ENCODE measurements at regions not wholly inside any gene's neighbourhood (a gene's known extent, or its start where the extent isn't known, plus 50 kb on each side); places are given as distances from the start of the nearest gene placed in this dataset.
"Not testable (repeated sequence)": the region's sequence is repeated elsewhere in the genome, so short reads cannot be mapped to it uniquely, and the experiment has no call there.

DNA sequence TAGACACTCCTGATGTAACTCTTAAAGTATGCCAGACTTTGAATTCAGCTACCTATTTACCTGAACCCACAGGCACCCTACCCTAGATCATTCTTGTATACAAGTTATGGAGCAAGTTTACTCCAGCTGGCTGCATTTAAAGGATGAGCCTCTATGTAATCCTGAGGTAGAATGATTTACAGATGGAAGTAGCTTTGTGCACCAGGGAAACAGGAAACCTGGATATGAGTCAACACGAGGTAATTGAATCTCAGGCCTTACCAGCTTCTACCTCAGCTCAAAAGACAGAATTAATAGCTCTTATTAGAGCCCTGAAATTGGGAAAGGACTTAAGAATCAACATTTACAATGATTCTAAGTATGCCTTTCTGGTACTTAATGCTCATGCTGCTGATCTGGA, 119.8 kb downstream of the AGTR2 start:
- no peak for DNase-seq

DNA sequence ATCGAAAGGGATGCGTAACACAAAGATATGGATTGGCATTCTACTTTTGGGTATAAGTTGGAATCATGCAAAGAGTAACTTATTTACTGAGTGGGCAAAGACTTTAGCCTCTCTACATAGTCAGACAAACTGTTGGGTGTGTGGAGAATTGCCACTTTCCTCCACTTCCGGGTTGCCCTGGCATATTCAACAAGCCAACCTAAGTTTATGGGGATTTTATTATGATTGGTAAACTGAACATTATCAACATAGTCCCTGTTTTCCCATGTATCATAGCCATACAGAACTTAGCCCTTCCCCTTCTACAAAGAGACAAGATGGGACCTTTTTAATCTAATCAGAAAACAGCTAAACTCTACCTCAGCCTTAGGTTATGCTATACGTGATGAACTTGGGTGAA, 121.6 kb downstream of the AGTR2 start:
- DNase-seq, result no peak

DNA sequence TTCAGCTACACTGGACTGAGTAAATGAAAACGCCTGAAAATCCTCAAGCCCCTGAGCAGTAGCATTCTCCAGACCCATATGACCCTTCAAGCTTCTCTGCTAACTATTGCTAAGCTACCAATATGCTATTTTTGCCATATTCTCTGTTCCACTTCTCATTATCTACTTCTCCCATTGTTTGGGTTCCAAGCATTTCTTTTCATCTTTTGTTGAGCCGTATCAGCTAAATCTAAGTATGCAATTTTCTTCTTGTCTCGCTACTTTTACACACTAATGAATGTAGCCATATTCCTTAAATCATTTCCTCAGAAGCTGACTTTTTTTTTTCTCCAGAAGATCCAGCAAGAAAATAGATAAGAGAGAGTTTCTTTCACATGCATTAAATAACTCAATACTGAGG, 128.4 kb downstream of the AGTR2 start:
- no peak for DNase-seq

DNA sequence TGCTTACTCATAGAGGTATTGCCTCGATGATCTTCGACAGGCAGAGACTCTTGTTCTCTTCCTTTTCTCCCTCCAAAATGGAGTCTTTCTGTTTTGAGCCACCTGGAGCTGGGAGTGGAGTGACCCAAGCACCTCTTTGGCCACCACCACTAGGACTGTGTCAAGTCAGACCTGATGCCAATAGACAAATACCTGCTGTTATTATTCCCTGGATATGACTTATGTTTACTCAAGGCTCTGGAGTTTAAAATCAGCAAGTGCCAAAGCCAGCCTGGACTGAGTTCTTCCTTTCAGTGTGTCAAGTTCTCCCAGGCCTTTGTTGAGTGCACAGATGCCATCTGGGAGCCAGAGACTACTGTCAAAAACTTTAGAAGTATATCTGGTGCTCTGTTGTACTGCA, 130.2 kb upstream of the SLC6A14 start:
- DNase-seq, result no peak

DNA sequence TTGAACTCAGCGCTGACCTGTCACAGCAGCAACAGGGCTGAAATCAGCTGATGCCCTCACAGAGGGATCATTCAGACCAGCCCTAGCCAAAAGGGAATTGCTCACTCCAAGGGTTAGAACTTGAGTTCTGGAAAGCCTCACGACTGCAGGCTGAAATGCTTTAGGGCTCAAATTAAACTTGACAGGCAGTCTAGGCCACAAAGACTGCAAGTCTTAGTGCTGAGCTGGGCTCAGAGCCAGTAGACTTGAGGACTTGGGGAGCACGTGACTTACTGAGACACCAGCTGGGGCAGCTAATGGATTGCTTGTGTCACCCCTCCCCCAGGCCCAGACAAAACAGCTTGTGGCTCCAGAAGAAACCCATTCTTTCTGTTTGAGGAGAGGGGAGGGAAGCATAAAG, 119.0 kb upstream of the SLC6A14 start:
- DNase-seq, result peak; percentile 62

DNA sequence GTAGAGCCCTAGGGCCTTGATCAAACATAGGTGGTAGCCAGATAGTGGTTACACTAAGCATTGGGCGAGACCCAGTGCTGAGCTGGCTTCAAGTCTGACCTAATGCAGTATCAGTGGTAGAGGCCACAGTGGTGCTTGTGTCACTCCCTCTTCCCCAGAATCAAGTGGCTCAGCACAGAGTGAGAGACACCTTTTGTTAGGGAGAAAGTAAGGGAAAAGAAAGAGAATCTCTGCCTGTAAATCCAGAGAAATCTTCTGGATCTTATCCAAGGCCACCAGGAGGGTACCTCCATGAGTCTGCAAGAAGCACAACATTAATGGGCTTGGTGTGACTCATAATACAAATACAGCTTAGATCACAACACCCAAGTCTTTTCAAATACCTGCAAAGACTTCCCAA, 117.7 kb upstream of the SLC6A14 start:
- no peak for DNase-seq

DNA sequence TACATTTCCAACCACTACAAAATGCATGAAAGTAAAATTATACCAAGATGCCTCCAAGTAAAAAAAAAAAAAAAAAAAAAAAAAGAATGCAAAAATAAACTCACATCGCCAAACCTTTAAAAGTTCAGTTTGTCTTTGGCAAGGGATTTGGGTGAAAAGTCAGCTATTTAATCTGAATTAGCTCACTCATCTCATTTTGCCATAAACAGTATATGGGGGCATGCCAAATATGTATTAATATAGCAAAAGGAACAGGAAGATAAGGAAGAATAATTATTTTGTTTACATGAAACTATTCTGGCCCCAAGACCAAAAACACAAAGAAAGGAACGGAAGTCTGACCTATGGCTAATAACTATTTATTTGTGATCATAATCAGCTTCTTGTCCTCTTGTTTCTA, 114.7 kb upstream of the SLC6A14 start:
- no peak for DNase-seq

DNA sequence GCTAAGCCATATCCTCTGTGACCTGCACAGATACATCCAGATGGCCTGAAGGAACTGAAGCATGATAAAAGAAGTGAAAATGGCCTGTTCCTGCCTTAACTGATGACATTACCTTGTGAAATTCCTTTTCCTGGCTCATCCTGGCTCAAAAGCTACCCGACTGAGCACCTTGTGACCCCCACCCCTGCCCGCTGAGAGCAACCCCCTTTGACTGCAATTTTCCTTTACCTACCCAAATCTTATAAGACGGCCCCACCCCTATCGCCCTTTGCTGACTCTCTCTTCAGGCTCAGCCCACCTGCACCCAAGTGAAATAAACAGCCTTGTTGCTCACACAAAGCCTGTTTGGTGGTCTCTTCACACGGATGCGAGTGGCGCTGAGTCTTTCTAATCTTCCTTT, 104.4 kb upstream of the SLC6A14 start:
- DNase-seq, result not testable (repeated sequence)

DNA sequence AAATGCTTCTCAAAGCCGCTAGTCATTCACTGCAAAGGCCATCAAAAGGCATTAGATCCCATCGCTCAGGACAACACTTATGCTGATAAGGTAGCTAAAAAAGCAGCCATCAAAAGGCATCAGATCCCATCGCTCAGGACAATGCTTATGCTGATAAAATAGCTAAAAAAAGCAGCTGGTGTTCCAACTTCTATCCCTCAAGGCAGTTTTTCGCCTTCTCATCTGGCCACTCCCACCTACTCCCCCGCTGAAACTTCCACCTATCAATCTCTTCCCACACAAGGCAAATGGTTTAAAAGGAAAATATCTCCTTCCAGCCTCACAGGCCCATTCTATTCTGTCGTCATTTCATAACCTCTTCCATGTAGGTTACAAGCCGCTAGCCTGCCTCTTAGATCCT, 101.6 kb upstream of the SLC6A14 start:
- not testable (repeated sequence) for DNase-seq

DNA sequence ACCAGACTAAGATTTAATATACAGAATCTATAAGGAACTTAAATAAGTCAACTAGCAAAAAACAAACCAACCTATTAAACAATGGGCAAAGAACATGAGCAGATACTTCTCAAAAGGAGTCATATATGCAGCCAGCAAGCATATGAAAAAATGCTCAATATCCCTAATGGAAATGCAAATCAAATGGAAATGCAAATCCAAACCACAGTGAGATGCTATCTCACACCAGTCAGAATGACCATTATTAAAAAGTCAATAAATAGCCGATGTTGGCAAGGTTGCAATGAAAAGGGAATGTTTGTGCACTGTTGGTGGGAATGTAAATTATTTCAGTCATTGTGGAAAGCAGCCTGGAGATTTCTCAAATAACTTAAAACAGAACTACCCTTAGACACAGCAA, 97.0 kb upstream of the SLC6A14 start:
- no peak for DNase-seq

DNA sequence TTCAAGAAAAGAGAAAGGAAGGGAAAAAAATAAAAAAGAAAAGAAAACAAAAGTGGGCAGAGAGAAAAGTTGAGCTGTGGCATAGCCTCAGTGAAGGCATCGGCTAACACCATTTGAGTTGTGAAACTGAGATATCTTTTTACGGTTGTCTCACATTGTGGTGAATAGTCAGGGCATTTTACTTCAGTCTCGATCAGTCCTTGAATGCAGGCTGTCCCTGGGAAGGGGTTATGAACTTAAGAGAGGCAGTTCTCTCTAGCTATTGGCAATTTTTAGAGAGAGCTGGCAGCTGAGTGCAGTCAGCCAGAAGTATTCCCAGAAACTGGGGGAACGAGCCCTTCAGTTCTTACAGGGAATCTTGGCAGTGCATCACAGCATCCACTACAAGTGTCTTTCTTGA, 93.5 kb upstream of the SLC6A14 start:
- DNase-seq, result no peak

DNA sequence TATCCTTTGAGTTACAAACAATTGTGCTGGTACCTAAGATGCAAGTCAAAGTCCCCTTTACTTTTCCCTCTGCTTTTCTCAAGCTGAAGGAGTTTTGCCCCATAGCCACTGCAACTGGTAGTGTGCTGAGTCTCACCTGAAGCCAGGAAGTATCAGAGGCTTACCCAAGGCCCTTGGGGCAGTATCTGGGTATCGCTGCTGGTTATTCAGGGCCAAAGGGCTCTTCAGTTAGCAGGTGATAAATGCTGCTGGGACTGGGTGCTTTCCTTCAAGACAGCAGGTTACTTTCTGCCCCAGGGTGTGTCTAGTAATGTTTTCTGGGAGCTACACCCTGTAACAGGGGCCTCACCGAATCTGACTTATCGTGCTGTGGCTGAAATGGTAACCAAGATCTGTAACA, 90.4 kb upstream of the SLC6A14 start:
- no peak for DNase-seq

DNA sequence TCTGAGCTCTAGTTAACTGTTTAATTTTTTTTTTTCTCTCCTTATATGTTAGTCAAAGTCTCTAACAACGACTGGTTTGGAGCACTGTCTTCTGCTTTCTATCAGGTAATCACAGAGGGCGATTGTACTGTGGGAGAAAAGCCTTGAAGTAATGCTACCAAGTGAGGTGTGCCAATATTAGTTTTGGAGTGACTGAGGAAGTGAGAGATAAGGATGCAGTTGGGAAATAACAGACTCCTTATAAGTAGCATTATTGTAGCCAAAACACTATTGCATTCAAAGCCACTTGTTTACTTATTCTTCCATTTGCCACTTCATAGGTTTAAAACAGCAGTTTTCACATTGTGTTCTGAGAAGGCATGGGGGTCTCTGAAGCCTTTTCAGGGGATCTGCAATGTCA, 79.1 kb upstream of the SLC6A14 start:
- no peak for DNase-seq

DNA sequence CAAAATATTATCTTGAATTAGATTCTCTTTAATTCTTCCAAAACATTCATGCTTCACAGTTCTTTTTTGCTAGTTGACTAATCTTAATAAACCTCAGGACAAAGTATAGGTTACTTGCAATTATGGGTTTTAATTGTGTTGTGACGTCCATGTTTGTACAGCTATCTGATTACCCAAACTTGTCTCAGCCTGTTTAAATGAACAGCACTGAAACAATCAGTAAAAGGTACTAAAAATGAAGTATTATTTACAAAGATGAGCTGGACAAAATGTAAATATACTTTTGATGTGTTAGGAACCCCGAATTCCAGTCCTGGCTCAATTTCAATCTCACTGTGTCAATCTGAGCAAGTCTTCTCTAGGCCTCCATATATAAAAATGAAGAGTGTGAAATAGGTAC, 57.4 kb upstream of the SLC6A14 start:
- DNase-seq, result no peak

DNA sequence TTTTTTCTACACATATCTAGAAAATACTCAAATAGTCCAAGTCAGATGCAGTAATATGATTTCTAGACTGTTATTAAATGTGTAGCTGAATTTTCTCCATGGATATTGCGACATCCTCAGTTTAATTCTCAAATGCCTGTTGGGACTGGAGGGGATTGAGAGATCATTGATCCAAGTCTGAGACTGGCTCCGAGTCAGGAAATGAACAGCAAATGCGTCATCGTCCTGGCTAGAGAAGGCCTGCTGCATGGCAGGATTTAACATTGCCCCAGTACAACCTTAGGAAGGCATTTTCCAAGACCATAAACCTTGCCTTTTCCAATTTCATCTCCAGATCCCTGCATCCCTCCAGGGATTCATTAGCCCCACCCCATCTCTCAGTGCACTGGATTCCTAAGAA, 56.6 kb upstream of the SLC6A14 start:
- DNase-seq, result peak; percentile 43

DNA sequence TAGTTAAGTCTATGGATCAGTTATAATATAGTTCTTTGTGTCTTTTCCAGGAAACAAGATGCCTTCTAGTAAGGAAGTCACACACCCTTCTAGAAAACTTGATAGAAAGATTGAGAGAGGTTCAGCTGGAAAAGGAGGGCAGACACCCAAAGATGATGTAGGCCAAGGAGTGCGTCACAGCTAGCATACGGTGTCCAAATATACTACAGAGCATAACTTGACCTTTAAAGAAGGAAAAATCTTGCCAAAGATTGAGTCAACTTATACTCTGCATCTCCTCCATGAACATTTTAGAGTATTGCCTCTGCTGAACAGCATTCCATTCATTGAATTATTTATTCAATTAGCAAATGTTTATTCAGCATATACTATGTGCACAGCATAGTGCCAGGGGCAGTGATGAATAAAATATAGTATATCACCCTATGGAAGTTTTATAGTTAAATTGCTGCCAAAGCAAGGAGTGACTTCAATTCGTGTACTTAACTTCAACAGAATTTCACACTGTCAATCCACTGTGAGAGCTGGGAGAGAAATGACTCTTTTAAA, 51.9 kb upstream of the SLC6A14 start:
- DNase-seq, result peak; percentile 4

Data from fibroblast of skin of abdomen (primary cell).